ENCODE measurements at regions not wholly inside any gene's neighbourhood (a gene's known extent, or its start where the extent isn't known, plus 50 kb on each side); places are given as distances from the start of the nearest gene placed in this dataset.

DNA sequence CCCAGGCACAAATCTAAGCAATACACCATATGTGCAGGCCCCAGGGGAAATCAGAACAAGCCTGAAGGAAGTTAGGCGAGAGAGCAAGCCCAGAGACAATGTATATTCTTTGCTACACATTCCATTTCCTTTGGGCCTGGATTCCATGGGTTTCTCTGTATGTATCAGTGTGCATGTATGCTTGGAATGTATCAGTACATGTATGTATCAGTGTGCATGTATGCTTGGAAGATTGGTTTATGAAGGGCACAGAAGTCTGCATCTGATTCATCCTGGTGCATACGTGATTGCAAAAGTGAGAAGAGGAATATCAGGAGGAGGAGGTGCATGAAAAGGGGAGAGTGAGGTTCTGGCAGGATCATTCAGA, 232.6 kb upstream of the ANKRD55 start:
- 0% methylated on average over 2 of the region's 2 CpGs for WGBS (ENCODE audit: insufficient coverage, low coverage, missing lambda C conversion rate)
- no TSS peak for BruUV-seq (replicated peaks)
- Histone ChIP-seq H3K4me3 (no peak overlapping the region), H3K27me3 (ENCODE audit: control insufficient read depth in 2 of 2, insufficient read depth in 2 of 2, low read length in 2 of 2) (peaks cover 2 to 16% of the 10 kb centered on the region in 2 experiments; a peak in 3 of 5 replicates), H3K36me3 (ENCODE audit: control insufficient read depth, insufficient read depth, low read length) (no peaks in the 10 kb centered on the region), H3K27ac (ENCODE audit: extremely low read depth, low read depth, low read length) (no peak overlapping the region), H3K9me1 (ENCODE audit: control insufficient read depth, insufficient read depth, low read length) (no peaks in the 10 kb centered on the region), H2AFZ (ENCODE audit: low read depth, low read length) (no peak overlapping the region), H3K9me3 (replicated peaks; ENCODE audit: control insufficient read depth, insufficient read depth, low read depth, low read length) (no peaks in the 10 kb centered on the region), H3K4me1 (replicated peaks in 1 of 2; ENCODE audit: control insufficient read depth in 2 of 2, insufficient read depth in 2 of 2, low read length in 2 of 2) (no peaks in the 10 kb centered on the region; a peak in 1 of 5 replicates), H3K9ac (ENCODE audit: insufficient read depth in 1 of 2, low read depth in 2 of 2, low read length in 2 of 2) (no peak overlapping the region), H4K20me1 (replicated peaks; ENCODE audit: control insufficient read depth, insufficient read depth, low read length) (peaks cover 3% of the 10 kb centered on the region; the same call in 1 of the 2 replicates), H3K4me2 (ENCODE audit: insufficient read depth, low read length) (no peak overlapping the region), H3K79me2 (ENCODE audit: control insufficient read depth, insufficient read depth, low read length) (no peaks in the 10 kb centered on the region)
- in situ Hi-C loops (cut with MboI) (no loop called here), intact Hi-C loops (cut with micrococcal nuclease) (no loop called here)
- ATAC-seq (no peak), FAIRE-seq (no peak), DNase-seq (ENCODE audit: extremely low read depth in 1 of 4, low spot score in 3 of 4) (no peak)
- ChIA-PET CTCF (ENCODE audit: low intra/inter-chr PET ratio) (no interaction called here), POLR2A (no interaction called here)
- TF ChIP-seq ZNF778 (CRISPR knock-in tag; IDR thresholded peaks at IDR 0.05) (no peak), PHF8 (IDR thresholded peaks at IDR 0.05; ENCODE audit: borderline replicate concordance, low read length) (no peak), NR4A1 (CRISPR knock-in tag; IDR thresholded peaks at IDR 0.05) (no peak), NR4A1 (tag; IDR thresholded peaks at IDR 0.05) (no peak), E2F3 (CRISPR knock-in tag; IDR thresholded peaks at IDR 0.05) (no peak), ZC3H8 (IDR thresholded peaks at IDR 0.05) (no peak), ZNF174 (CRISPR knock-in tag; IDR thresholded peaks at IDR 0.05) (no peak), SP2 (IDR thresholded peaks at IDR 0.05; ENCODE audit: extremely low read depth, low read depth, low read length, poor library complexity, severe bottlenecking) (no peak), STAT5A (IDR thresholded peaks at IDR 0.05; ENCODE audit: borderline replicate concordance, low read length) (no peak), KDM2B (CRISPR knock-in tag; IDR thresholded peaks at IDR 0.05) (no peak), ZNF3 (CRISPR knock-in tag; IDR thresholded peaks at IDR 0.05) (no peak)

All from K562 (cell line).